Astrocyte (in vitro differentiated cells and primary cell): ENCODE measurements at regions not wholly inside any gene's neighbourhood (a gene's known extent, or its start where the extent isn't known, plus 50 kb on each side); places are given as distances from the start of the nearest gene placed in this dataset.

Source experiments
- DNase-seq: peaks from one replicate; pipeline ENCODE4 v3.0.0-alpha.2; 2010; ENCODE audit warnings: low read depth
- FAIRE-seq: peaks from 2 replicates; lab custom pipeline; 2011; peaks lifted over from hg19 to GRCh38; lab: Jason Lieb, UNC
- H2AFZ ChIP-seq: 2 replicates; pipeline ENCODE4 v1.6.0; 2012; ENCODE audit warnings: low read depth, low read length, inconsistent platforms
- H3K27ac ChIP-seq: 2 replicates; pipeline ENCODE4 v1.5.1; 2011; ENCODE audit warnings: low read depth, low read length, inconsistent platforms
- H3K27me3 ChIP-seq: 2 replicates; pipeline ENCODE4 v1.6.0; 2011; ENCODE audit warnings: low read length, inconsistent platforms; ENCODE audit not compliant: insufficient read depth
- H3K36me3 ChIP-seq: 2 replicates; pipeline ENCODE4 v1.5.1; 2011; ENCODE audit warnings: low read length, inconsistent platforms; ENCODE audit not compliant: insufficient read depth
- H3K4me1 ChIP-seq: 2 replicates; pipeline ENCODE4 v1.5.1; 2011; ENCODE audit warnings: low read length, inconsistent platforms; ENCODE audit not compliant: insufficient read depth
- H3K4me2 ChIP-seq: 2 replicates; pipeline ENCODE4 v1.6.0; 2012; ENCODE audit warnings: low read length, inconsistent platforms
- H3K4me3 ChIP-seq: 2 replicates; pipeline ENCODE4 v1.5.1; 2011; ENCODE audit warnings: low read depth, mild to moderate bottlenecking, low read length, inconsistent platforms; ENCODE audit not compliant: insufficient read depth
- H3K79me2 ChIP-seq: 2 replicates; pipeline ENCODE4 v1.6.0; 2012; ENCODE audit warnings: mild to moderate bottlenecking, low read length, inconsistent platforms; ENCODE audit not compliant: insufficient read depth
- H3K9ac ChIP-seq: 2 replicates; pipeline ENCODE4 v1.6.0; 2012; ENCODE audit warnings: mild to moderate bottlenecking, low read length, inconsistent platforms
- H3K9me3 ChIP-seq: 2 replicates; pipeline ENCODE4 v1.5.1; 2012; ENCODE audit warnings: low read depth, mild to moderate bottlenecking, low read length, inconsistent platforms; ENCODE audit not compliant: insufficient read depth
- H4K20me1 ChIP-seq: 2 replicates; pipeline ENCODE4 v1.6.0; 2012; ENCODE audit warnings: low read length, inconsistent platforms; ENCODE audit not compliant: insufficient read depth
- H3K27ac Mint-ChIP-seq: one replicate; pipeline ENCODE4 v1.8.0; 2021; ENCODE audit warnings: mild to moderate bottlenecking, mixed read lengths; ENCODE audit not compliant: unreplicated experiment
- H3K27me3 Mint-ChIP-seq: one replicate; pipeline ENCODE4 v1.8.0; 2021; ENCODE audit warnings: low read depth, mixed read lengths; ENCODE audit not compliant: unreplicated experiment
- H3K36me3 Mint-ChIP-seq: one replicate; pipeline ENCODE4 v1.8.0; 2021; ENCODE audit warnings: low read depth, mixed read lengths; ENCODE audit not compliant: unreplicated experiment
- H3K4me1 Mint-ChIP-seq: one replicate; pipeline ENCODE4 v1.8.0; 2021; ENCODE audit warnings: low read depth, mixed read lengths; ENCODE audit not compliant: unreplicated experiment
- H3K4me3 Mint-ChIP-seq: one replicate; pipeline ENCODE4 v1.8.0; 2021; ENCODE audit warnings: mild to moderate bottlenecking, moderate library complexity, mixed read lengths; ENCODE audit not compliant: unreplicated experiment
- H3K9me3 Mint-ChIP-seq: one replicate; pipeline ENCODE4 v1.8.0; 2021; ENCODE audit warnings: mild to moderate bottlenecking, mixed read lengths; ENCODE audit not compliant: unreplicated experiment
- CTCF ChIP-seq: IDR thresholded peaks from 2 replicates; pipeline ENCODE4 v1.5.1; 2011; ENCODE audit warnings: low read depth, mild to moderate bottlenecking, inconsistent platforms, low read length, moderate library complexity; ENCODE audit not compliant: insufficient read depth
- EZH2 ChIP-seq: IDR thresholded peaks from 2 replicates; pipeline ENCODE4 v1.6.1; 2012; ENCODE audit warnings: mild to moderate bottlenecking, low read length, inconsistent platforms; ENCODE audit not compliant: insufficient read depth

GRCh38 chr18:72605376-72605775, 61.2 kb upstream of the CBLN2 start:
- H3K36me3 Mint-ChIP-seq: no peaks in the 10 kb centered on the region
- H4K20me1 ChIP-seq: no peaks in the 10 kb centered on the region
- no peak overlapping the region for H3K9ac ChIP-seq
- H3K4me2 ChIP-seq: no peak overlapping the region
- H3K27me3 ChIP-seq: no peaks in the 10 kb centered on the region
- TF ChIP-seq EZH2: no peak
- no peak for TF ChIP-seq CTCF
- H3K27me3 Mint-ChIP-seq: no peaks in the 10 kb centered on the region
- DNase-seq (no peak), FAIRE-seq (no peak)
- no peaks in the 10 kb centered on the region for H3K9me3 ChIP-seq
- no peak overlapping the region for H2AFZ ChIP-seq
- H3K4me1 Mint-ChIP-seq: no peaks in the 10 kb centered on the region
- no peaks in the 10 kb centered on the region for H3K36me3 ChIP-seq
- H3K4me3 ChIP-seq: no peak overlapping the region
- H3K27ac Mint-ChIP-seq: no peak overlapping the region
- H3K27ac ChIP-seq: no peak overlapping the region
- H3K9me3 Mint-ChIP-seq: peaks cover 5% of the 10 kb centered on the region
- H3K4me1 ChIP-seq: no peaks in the 10 kb centered on the region
- no peaks in the 10 kb centered on the region for H3K79me2 ChIP-seq
- no peak overlapping the region for H3K4me3 Mint-ChIP-seq

- Histone ChIP-seq H3K27me3 (no peaks in the 10 kb centered on the region), H3K9ac (no peak overlapping the region), H4K20me1 (no peaks in the 10 kb centered on the region), H2AFZ (no peak overlapping the region), H3K36me3 (no peaks in the 10 kb centered on the region), H3K4me3 (no peak overlapping the region), H3K9me3 (peaks cover 4% of the 10 kb centered on the region), H3K4me2 (no peak overlapping the region), H3K27ac (no peak overlapping the region), H3K4me1 (no peaks in the 10 kb centered on the region), H3K79me2 (no peaks in the 10 kb centered on the region)
- FAIRE-seq (no peak), DNase-seq (no peak)
- H3K4me3 Mint-ChIP-seq: no peak overlapping the region
- H3K36me3 Mint-ChIP-seq: no peaks in the 10 kb centered on the region
- no peak overlapping the region for H3K27ac Mint-ChIP-seq
- H3K27me3 Mint-ChIP-seq: no peaks in the 10 kb centered on the region
- H3K4me1 Mint-ChIP-seq: no peaks in the 10 kb centered on the region
- TF ChIP-seq EZH2 (no peak), CTCF (no peak)
- peaks cover 10% of the 10 kb centered on the region for H3K9me3 Mint-ChIP-seq
Measured at GRCh38 chr18:72601944-72602343, 57.8 kb upstream of the CBLN2 start.

GRCh38 chr18:72601481-72601880, 57.3 kb upstream of the CBLN2 start:
- H3K9me3 Mint-ChIP-seq: peaks cover 10% of the 10 kb centered on the region
- no peaks in the 10 kb centered on the region for H3K4me1 Mint-ChIP-seq
- TF ChIP-seq EZH2: no peak
- no peak for TF ChIP-seq CTCF
- H3K27me3 Mint-ChIP-seq: no peaks in the 10 kb centered on the region
- no peak overlapping the region for H3K27ac ChIP-seq
- no peak overlapping the region for H2AFZ ChIP-seq
- no peaks in the 10 kb centered on the region for H4K20me1 ChIP-seq
- no peaks in the 10 kb centered on the region for H3K27me3 ChIP-seq
- H3K36me3 Mint-ChIP-seq: no peaks in the 10 kb centered on the region
- no peaks in the 10 kb centered on the region for H3K36me3 ChIP-seq
- no peak overlapping the region for H3K4me2 ChIP-seq
- H3K27ac Mint-ChIP-seq: no peak overlapping the region
- H3K9ac ChIP-seq: no peak overlapping the region
- H3K4me3 ChIP-seq: no peak overlapping the region
- H3K4me1 ChIP-seq: no peaks in the 10 kb centered on the region
- H3K9me3 ChIP-seq: peaks cover 4% of the 10 kb centered on the region
- no peak overlapping the region for H3K4me3 Mint-ChIP-seq
- no peaks in the 10 kb centered on the region for H3K79me2 ChIP-seq
- FAIRE-seq (no peak), DNase-seq (no peak)
